ENCODE measurements at regions not wholly inside any gene's neighbourhood (a gene's known extent, or its start where the extent isn't known, plus 50 kb on each side); places are given as distances from the start of the nearest gene placed in this dataset.

DNA sequence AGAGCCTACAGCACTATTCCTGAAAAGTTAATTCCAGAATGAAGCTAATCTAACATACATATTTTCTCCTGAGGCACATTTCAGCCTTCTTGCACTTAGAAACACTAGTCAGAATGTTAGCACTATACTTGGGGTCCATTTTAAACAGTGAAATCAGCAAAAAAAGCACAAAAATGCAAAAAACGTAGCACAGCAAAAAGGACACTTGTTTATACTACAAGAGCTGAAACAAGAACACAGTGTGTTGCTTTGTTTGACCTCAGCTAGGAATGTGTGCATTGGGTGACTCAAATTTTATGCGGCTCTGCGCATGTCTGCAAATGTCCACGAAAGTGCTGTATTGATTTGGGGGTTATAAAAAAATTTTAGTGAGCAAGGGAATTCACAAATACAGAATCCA is 226.2 kb downstream of the KCNRG start:
- TF ChIP-seq ZBTB7A (tag by site-specific recombination; IDR thresholded peaks at IDR 0.05; ENCODE audit: low read depth): no peak
- TF ChIP-seq, protein P1, sequence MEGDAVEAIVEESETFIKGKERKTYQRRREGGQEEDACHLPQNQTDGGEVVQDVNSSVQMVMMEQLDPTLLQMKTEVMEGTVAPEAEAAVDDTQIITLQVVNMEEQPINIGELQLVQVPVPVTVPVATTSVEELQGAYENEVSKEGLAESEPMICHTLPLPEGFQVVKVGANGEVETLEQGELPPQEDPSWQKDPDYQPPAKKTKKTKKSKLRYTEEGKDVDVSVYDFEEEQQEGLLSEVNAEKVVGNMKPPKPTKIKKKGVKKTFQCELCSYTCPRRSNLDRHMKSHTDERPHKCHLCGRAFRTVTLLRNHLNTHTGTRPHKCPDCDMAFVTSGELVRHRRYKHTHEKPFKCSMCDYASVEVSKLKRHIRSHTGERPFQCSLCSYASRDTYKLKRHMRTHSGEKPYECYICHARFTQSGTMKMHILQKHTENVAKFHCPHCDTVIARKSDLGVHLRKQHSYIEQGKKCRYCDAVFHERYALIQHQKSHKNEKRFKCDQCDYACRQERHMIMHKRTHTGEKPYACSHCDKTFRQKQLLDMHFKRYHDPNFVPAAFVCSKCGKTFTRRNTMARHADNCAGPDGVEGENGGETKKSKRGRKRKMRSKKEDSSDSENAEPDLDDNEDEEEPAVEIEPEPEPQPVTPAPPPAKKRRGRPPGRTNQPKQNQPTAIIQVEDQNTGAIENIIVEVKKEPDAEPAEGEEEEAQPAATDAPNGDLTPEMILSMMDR (tag by site-specific recombination; IDR thresholded peaks at IDR 0.05): no peak
- no peak for TF ChIP-seq ZNF140 (tag by site-specific recombination; IDR thresholded peaks at IDR 0.05)
- no peak for TF ChIP-seq ZNF664 (tag by site-specific recombination; IDR thresholded peaks at IDR 0.05)
- no peak for TF ChIP-seq ZNF10 (tag by site-specific recombination; IDR thresholded peaks at IDR 0.05)
- TF ChIP-seq, protein P2, sequence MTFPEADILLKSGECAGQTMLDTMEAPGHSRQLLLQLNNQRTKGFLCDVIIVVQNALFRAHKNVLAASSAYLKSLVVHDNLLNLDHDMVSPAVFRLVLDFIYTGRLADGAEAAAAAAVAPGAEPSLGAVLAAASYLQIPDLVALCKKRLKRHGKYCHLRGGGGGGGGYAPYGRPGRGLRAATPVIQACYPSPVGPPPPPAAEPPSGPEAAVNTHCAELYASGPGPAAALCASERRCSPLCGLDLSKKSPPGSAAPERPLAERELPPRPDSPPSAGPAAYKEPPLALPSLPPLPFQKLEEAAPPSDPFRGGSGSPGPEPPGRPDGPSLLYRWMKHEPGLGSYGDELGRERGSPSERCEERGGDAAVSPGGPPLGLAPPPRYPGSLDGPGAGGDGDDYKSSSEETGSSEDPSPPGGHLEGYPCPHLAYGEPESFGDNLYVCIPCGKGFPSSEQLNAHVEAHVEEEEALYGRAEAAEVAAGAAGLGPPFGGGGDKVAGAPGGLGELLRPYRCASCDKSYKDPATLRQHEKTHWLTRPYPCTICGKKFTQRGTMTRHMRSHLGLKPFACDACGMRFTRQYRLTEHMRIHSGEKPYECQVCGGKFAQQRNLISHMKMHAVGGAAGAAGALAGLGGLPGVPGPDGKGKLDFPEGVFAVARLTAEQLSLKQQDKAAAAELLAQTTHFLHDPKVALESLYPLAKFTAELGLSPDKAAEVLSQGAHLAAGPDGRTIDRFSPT (tag by site-specific recombination; IDR thresholded peaks at IDR 0.05): no peak
- TF ChIP-seq ZNF24 (tag by site-specific recombination; IDR thresholded peaks at IDR 0.05): no peak

All from HEK293 (cell line).